Stomach smooth muscle (tissue), 2 donors: ENCODE measurements at regions not wholly inside any gene's neighbourhood (a gene's known extent, or its start where the extent isn't known, plus 50 kb on each side); places are given as distances from the start of the nearest gene placed in this dataset.

ENCODE experiments used
- H3K27ac ChIP-seq: one replicate; pipeline ENCODE4 v1.7.0; 2013; ENCODE audit warnings: mild to moderate bottlenecking, low read length, inconsistent platforms
- H3K27me3 ChIP-seq, 2 donors: one replicate each; pipeline ENCODE4 v1.7.0; 2013; ENCODE audit warnings: low read length in 2 of 2; ENCODE audit not compliant: insufficient read depth in 2 of 2, control insufficient read depth in 1 of 2
- H3K36me3 ChIP-seq, 2 donors: one replicate each; pipeline ENCODE4 v1.7.0; 2013; ENCODE audit warnings: low read length in 2 of 2; ENCODE audit not compliant: control insufficient read depth in 2 of 2, insufficient read depth in 2 of 2
- H3K4me1 ChIP-seq: one replicate; pipeline ENCODE4 v1.7.0; 2013; ENCODE audit warnings: low read length; ENCODE audit not compliant: control insufficient read depth, insufficient read depth
- H3K4me3 ChIP-seq, 2 donors: one replicate each; pipeline ENCODE4 v1.7.0; 2013; ENCODE audit warnings: low read length in 2 of 2
- H3K9ac ChIP-seq, 2 donors: one replicate each; pipeline ENCODE4 v1.7.0; 2013; ENCODE audit warnings: low read length in 2 of 2, mild to moderate bottlenecking in 1 of 2
- H3K9me3 ChIP-seq, 2 donors: one replicate each; pipeline ENCODE4 v1.7.0; 2013; ENCODE audit warnings: low read length in 2 of 2; ENCODE audit not compliant: control insufficient read depth in 2 of 2
- donor health status: healthy.
- donor health status: Pancreatic carcinoma.

- H3K27ac ChIP-seq, result no peak overlapping the region
- H3K9ac ChIP-seq, result no peak overlapping the region
- H3K4me3 ChIP-seq, result no peak overlapping the region
- H3K9me3 ChIP-seq, result peaks cover 4 to 6% of the 10 kb centered on the region in 2 donors
- no peaks in the 10 kb centered on the region for H3K36me3 ChIP-seq
- no peaks in the 10 kb centered on the region for H3K4me1 ChIP-seq
- H3K27me3 ChIP-seq, result no peaks in the 10 kb centered on the region
Observed at GRCh38 chr1:187153047-187153446, 324.3 kb downstream of the PLA2G4A start.

GRCh38 chr1:187157115-187157514, 328.4 kb downstream of the PLA2G4A start:
- no peaks in the 10 kb centered on the region for H3K4me1 ChIP-seq
- H3K27ac ChIP-seq, result no peak overlapping the region
- no peak overlapping the region for H3K4me3 ChIP-seq
- H3K36me3 ChIP-seq, result no peaks in the 10 kb centered on the region
- peaks cover 3 to 4% of the 10 kb centered on the region in 2 donors for H3K9me3 ChIP-seq
- H3K9ac ChIP-seq, result no peak overlapping the region
- no peaks in the 10 kb centered on the region for H3K27me3 ChIP-seq

- peaks cover 3 to 4% of the 10 kb centered on the region in 2 donors for H3K9me3 ChIP-seq
- no peaks in the 10 kb centered on the region for H3K27me3 ChIP-seq
- H3K27ac ChIP-seq, result no peak overlapping the region
- no peaks in the 10 kb centered on the region for H3K36me3 ChIP-seq
- no peak overlapping the region for H3K9ac ChIP-seq
- H3K4me1 ChIP-seq, result no peaks in the 10 kb centered on the region
- no peak overlapping the region for H3K4me3 ChIP-seq
Observed at GRCh38 chr1:187157552-187157951, 328.8 kb downstream of the PLA2G4A start.

GRCh38 chr1:187167555-187167954, 338.8 kb downstream of the PLA2G4A start:
- no peaks in the 10 kb centered on the region for H3K36me3 ChIP-seq
- H3K4me1 ChIP-seq, result no peaks in the 10 kb centered on the region
- no peak overlapping the region for H3K9ac ChIP-seq
- H3K27ac ChIP-seq, result no peak overlapping the region
- H3K4me3 ChIP-seq, result no peak overlapping the region
- H3K27me3 ChIP-seq, result no peaks in the 10 kb centered on the region
- no peaks in the 10 kb centered on the region for H3K9me3 ChIP-seq

GRCh38 chr1:187168297-187168696, 339.5 kb downstream of the PLA2G4A start:
- H3K27ac ChIP-seq, result no peak overlapping the region

GRCh38 chr1:187185389-187185788, 356.6 kb downstream of the PLA2G4A start:
- no peak overlapping the region for H3K9ac ChIP-seq
- no peaks in the 10 kb centered on the region for H3K36me3 ChIP-seq
- H3K9me3 ChIP-seq, result no peaks in the 10 kb centered on the region
- no peaks in the 10 kb centered on the region for H3K27me3 ChIP-seq
- H3K4me1 ChIP-seq, result no peaks in the 10 kb centered on the region
- no peak overlapping the region for H3K4me3 ChIP-seq
- H3K27ac ChIP-seq, result no peak overlapping the region

More at GRCh38 chr1:187168297-187168696, 339.5 kb downstream of the PLA2G4A start:
- Histone ChIP-seq H3K27me3 (no peaks in the 10 kb centered on the region), H3K4me1 (no peaks in the 10 kb centered on the region), H3K4me3 (no peak overlapping the region), H3K9ac (no peak overlapping the region), H3K36me3 (no peaks in the 10 kb centered on the region), H3K9me3 (no peaks in the 10 kb centered on the region)

- Histone ChIP-seq H3K9ac (no peak overlapping the region), H3K9me3 (no peaks in the 10 kb centered on the region), H3K4me1 (no peaks in the 10 kb centered on the region), H3K27me3 (no peaks in the 10 kb centered on the region), H3K27ac (no peak overlapping the region), H3K36me3 (no peaks in the 10 kb centered on the region), H3K4me3 (no peak overlapping the region)
Observed at GRCh38 chr1:187197685-187198084, 368.9 kb downstream of the PLA2G4A start.

- H3K9ac ChIP-seq, result no peak overlapping the region
- H3K4me1 ChIP-seq, result no peaks in the 10 kb centered on the region
- no peaks in the 10 kb centered on the region for H3K9me3 ChIP-seq
- H3K36me3 ChIP-seq, result no peaks in the 10 kb centered on the region
- H3K27ac ChIP-seq, result no peak overlapping the region
- no peaks in the 10 kb centered on the region for H3K27me3 ChIP-seq
- H3K4me3 ChIP-seq, result no peak overlapping the region
Observed at GRCh38 chr1:187203257-187203656, 374.5 kb downstream of the PLA2G4A start.

GRCh38 chr1:187212377-187212776, 383.6 kb downstream of the PLA2G4A start:
- H3K27ac ChIP-seq, result no peak overlapping the region
- H3K27me3 ChIP-seq, result no peaks in the 10 kb centered on the region
- no peak overlapping the region for H3K9ac ChIP-seq
- no peaks in the 10 kb centered on the region for H3K9me3 ChIP-seq
- H3K36me3 ChIP-seq, result no peaks in the 10 kb centered on the region
- no peaks in the 10 kb centered on the region for H3K4me1 ChIP-seq
- H3K4me3 ChIP-seq, result no peak overlapping the region

- Histone ChIP-seq H3K9me3 (peaks cover 0 to 3% of the 10 kb centered on the region in 2 donors), H3K4me3 (no peak overlapping the region), H3K4me1 (no peaks in the 10 kb centered on the region), H3K36me3 (no peaks in the 10 kb centered on the region), H3K9ac (no peak overlapping the region), H3K27ac (no peak overlapping the region), H3K27me3 (no peaks in the 10 kb centered on the region)
Observed at GRCh38 chr1:187226396-187226795, 397.6 kb downstream of the PLA2G4A start.

- Histone ChIP-seq H3K36me3 (no peaks in the 10 kb centered on the region), H3K9ac (no peak overlapping the region), H3K27me3 (no peaks in the 10 kb centered on the region), H3K27ac (no peak overlapping the region), H3K9me3 (no peaks in the 10 kb centered on the region), H3K4me3 (no peak overlapping the region), H3K4me1 (no peaks in the 10 kb centered on the region)
Observed at GRCh38 chr1:187228790-187229189, 400.0 kb downstream of the PLA2G4A start.
